Panc1 (cell line): ENCODE measurements at regions not wholly inside any gene's neighbourhood (a gene's known extent, or its start where the extent isn't known, plus 50 kb on each side); places are given as distances from the start of the nearest gene placed in this dataset.

ENCODE experiments used
- ATAC-seq: fragments of 200-7000 bp; cut with Tn5 transposase; 2 replicates; pipeline ENCODE4 v1.9.1; 2020; ENCODE audit warnings: mild to moderate bottlenecking, moderate library complexity
- BruUV-seq: library from RNA; stranded (reverse); fragments of 400-500 nt; replicated peaks from 2 replicates; lab custom pipeline; 2021; lab: Mats Ljungman, UMichigan
- CTCF ChIA-PET: fragments of 300-600 bp; sonication (Branson Sonifier 250); formaldehyde crosslinking; loops from one replicate; lab custom pipeline; 2022; ENCODE audit warnings: antibody characterized with exemption; lab: Charles Lee
- POLR2A ChIA-PET: fragments of 300-600 bp; sonication (Branson Sonifier 250); formaldehyde crosslinking; loops from one replicate; lab custom pipeline; 2022; ENCODE audit warnings: antibody characterized with exemption; lab: Charles Lee
- DNase-seq: peaks from one replicate; pipeline ENCODE4 v3.0.0-alpha.2; 2010; ENCODE audit warnings: low read depth, low spot score
- H3K27ac ChIP-seq: 2 replicates; pipeline ENCODE4 v1.5.1; 2011; ENCODE audit warnings: mild to moderate bottlenecking, low read length, inconsistent platforms
- H3K27me3 ChIP-seq: fragments of 200-500 bp; sonication (Bioruptor generic); 2 replicates; pipeline ENCODE4 v1.6.0; 2014; ENCODE audit warnings: low read length, inconsistent platforms; ENCODE audit not compliant: control insufficient read depth, insufficient read depth
- H3K36me3 ChIP-seq: fragments of 200-500 bp; sonication (Bioruptor generic); 2 replicates; pipeline ENCODE4 v1.5.1; 2014; ENCODE audit warnings: inconsistent platforms, mild to moderate bottlenecking, low read length, moderate library complexity; ENCODE audit not compliant: control insufficient read depth, insufficient read depth
- H3K4me1 ChIP-seq: 2 replicates; pipeline ENCODE4 v1.5.1; 2011; ENCODE audit warnings: inconsistent platforms, mild to moderate bottlenecking, low read length, moderate library complexity; ENCODE audit not compliant: control insufficient read depth, insufficient read depth
- H3K4me3 ChIP-seq, 2 experiments: 2 replicates each; pipeline ENCODE4 v1.5.1; 2011 to 2012; ENCODE audit warnings: low read depth in 2 of 2, low read length in 2 of 2, mild to moderate bottlenecking in 2 of 2, inconsistent platforms in 1 of 2, moderate library complexity in 1 of 2
- H3K9me3 ChIP-seq: fragments of 200-500 bp; sonication (Bioruptor generic); 2 replicates; pipeline ENCODE4 v1.5.1; 2014; ENCODE audit warnings: low read depth, mild to moderate bottlenecking, inconsistent platforms, low read length, moderate library complexity; ENCODE audit not compliant: control insufficient read depth, insufficient read depth
- POLR2AphosphoS5 ChIP-seq: IDR thresholded peaks from 2 replicates; pipeline ENCODE4 v1.6.1; 2012; ENCODE audit warnings: mild to moderate bottlenecking, low read depth, low read length, moderate library complexity
- SIN3A ChIP-seq: IDR thresholded peaks from 2 replicates; pipeline ENCODE4 v1.6.1; 2012; ENCODE audit warnings: low read depth, mild to moderate bottlenecking, low read length, moderate library complexity, borderline replicate concordance; ENCODE audit not compliant: insufficient read depth
- TCF7L2 ChIP-seq: IDR thresholded peaks from 2 replicates; pipeline ENCODE4 v1.6.1; 2011; ENCODE audit warnings: mild to moderate bottlenecking, low read depth, low read length, inconsistent platforms
- in situ Hi-C: cut with HindIII; loops from 2 replicates; pipeline ENCODE4 v1.10.0; 2016; ENCODE audit warnings: low sequenced_read_pairs, low pct_unique_long_range_greater_than_20kb
- intact Hi-C: fragments of 100-400 bp; cut with micrococcal nuclease; formaldehyde crosslinking; loops from one replicate; pipeline ENCODE4 v1.10.0; 2022; ENCODE audit not compliant: unreplicated experiment
- TF ChIP-seq, protein P1 (sequence below), 2 experiments: IDR thresholded peaks; 2 replicates each; pipeline ENCODE4 v1.6.1; 2011 to 2012; ENCODE audit warnings: low read depth in 2 of 2, control low read depth in 1 of 2, low read length in 1 of 2, mild to moderate bottlenecking in 1 of 2, moderate library complexity in 1 of 2; ENCODE audit not compliant: insufficient read depth in 1 of 2
- TF ChIP-seq, protein P2 (sequence below): fragments of 450-650 bp; IDR thresholded peaks from 2 replicates; pipeline ENCODE4 v1.5.1; 2017; ENCODE audit warnings: mild to moderate bottlenecking

DNA sequence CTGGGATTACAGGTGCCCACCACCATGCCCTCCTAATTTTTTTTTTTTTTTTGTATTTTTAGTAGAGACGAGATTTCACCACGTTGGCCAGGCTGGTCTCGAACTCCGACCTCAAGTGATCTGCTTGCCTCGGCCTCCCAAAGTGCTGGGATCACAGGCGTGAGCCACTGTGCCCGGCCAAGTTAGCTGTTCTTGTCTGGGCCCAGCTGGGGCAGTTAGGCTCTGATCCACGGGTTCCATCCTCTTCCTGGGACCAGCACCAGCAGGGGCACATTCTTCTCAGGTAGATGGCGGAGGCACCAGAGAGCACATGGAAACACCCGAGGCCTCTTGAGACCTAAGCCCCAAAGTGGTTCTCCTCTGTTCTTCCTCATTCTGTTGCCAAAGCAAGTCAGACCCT lies 281.6 kb downstream of the PBX3 start:
- in situ Hi-C loops (no loop called here), intact Hi-C loops (no loop called here)
- no TSS peak for BruUV-seq
- Histone ChIP-seq H3K36me3 (no peaks in the 10 kb centered on the region), H3K4me1 (no peaks in the 10 kb centered on the region), H3K27me3 (no peaks in the 10 kb centered on the region), H3K4me3 (no peak overlapping the region), H3K9me3 (no peaks in the 10 kb centered on the region), H3K27ac (no peak overlapping the region)
- no peak for DNase-seq
- TF ChIP-seq TCF7L2 (no peak), SIN3A (no peak), POLR2AphosphoS5 (no peak)
- TF ChIP-seq, protein P1, sequence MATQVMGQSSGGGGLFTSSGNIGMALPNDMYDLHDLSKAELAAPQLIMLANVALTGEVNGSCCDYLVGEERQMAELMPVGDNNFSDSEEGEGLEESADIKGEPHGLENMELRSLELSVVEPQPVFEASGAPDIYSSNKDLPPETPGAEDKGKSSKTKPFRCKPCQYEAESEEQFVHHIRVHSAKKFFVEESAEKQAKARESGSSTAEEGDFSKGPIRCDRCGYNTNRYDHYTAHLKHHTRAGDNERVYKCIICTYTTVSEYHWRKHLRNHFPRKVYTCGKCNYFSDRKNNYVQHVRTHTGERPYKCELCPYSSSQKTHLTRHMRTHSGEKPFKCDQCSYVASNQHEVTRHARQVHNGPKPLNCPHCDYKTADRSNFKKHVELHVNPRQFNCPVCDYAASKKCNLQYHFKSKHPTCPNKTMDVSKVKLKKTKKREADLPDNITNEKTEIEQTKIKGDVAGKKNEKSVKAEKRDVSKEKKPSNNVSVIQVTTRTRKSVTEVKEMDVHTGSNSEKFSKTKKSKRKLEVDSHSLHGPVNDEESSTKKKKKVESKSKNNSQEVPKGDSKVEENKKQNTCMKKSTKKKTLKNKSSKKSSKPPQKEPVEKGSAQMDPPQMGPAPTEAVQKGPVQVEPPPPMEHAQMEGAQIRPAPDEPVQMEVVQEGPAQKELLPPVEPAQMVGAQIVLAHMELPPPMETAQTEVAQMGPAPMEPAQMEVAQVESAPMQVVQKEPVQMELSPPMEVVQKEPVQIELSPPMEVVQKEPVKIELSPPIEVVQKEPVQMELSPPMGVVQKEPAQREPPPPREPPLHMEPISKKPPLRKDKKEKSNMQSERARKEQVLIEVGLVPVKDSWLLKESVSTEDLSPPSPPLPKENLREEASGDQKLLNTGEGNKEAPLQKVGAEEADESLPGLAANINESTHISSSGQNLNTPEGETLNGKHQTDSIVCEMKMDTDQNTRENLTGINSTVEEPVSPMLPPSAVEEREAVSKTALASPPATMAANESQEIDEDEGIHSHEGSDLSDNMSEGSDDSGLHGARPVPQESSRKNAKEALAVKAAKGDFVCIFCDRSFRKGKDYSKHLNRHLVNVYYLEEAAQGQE (IDR thresholded peaks at IDR 0.05; ENCODE audit: insufficient read depth in 1 of 2, low read depth in 2 of 2, low read length in 1 of 2): no peak
- TF ChIP-seq, protein P2, sequence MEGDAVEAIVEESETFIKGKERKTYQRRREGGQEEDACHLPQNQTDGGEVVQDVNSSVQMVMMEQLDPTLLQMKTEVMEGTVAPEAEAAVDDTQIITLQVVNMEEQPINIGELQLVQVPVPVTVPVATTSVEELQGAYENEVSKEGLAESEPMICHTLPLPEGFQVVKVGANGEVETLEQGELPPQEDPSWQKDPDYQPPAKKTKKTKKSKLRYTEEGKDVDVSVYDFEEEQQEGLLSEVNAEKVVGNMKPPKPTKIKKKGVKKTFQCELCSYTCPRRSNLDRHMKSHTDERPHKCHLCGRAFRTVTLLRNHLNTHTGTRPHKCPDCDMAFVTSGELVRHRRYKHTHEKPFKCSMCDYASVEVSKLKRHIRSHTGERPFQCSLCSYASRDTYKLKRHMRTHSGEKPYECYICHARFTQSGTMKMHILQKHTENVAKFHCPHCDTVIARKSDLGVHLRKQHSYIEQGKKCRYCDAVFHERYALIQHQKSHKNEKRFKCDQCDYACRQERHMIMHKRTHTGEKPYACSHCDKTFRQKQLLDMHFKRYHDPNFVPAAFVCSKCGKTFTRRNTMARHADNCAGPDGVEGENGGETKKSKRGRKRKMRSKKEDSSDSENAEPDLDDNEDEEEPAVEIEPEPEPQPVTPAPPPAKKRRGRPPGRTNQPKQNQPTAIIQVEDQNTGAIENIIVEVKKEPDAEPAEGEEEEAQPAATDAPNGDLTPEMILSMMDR: no peak
- ATAC-seq: no peak
- POLR2A ChIA-PET: interaction anchor here (0.6 kb wide), 1 partner anchor 19 kb away, joined by 3 read pairs; no protein-coding TSS in a partner anchor
- CTCF ChIA-PET: no interaction called here

DNA sequence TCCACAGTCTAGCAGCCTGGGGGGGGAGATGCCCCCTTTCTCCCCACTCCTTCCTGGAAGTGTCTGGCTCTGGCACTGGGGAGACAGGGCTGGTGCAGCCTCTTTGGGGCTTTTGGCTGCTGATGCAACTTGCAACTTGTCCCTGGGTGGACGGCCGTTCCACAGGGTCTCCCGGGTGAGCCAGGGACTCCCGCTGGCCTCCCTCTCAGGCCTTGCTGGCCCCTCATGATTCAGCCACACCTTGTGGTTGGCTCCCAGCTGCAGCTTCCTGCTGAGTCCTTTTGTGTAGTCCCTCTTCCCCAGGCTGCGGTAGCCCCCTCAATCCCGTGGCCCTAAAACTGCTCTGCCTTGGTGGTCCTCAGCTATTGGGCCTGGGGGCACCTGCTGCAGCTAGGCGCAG lies 283.5 kb downstream of the PBX3 start:
- Histone ChIP-seq H3K4me1 (no peaks in the 10 kb centered on the region), H3K9me3 (no peaks in the 10 kb centered on the region), H3K36me3 (no peaks in the 10 kb centered on the region), H3K27ac (no peak overlapping the region), H3K4me3 (no peak overlapping the region), H3K27me3 (no peaks in the 10 kb centered on the region)
- BruUV-seq: no TSS peak
- no peak for ATAC-seq
- ChIA-PET POLR2A (no interaction called here), CTCF (no interaction called here)
- intact Hi-C loops: no loop called here
- in situ Hi-C loops: no loop called here
- no peak for DNase-seq
- TF ChIP-seq, protein P1 (IDR thresholded peaks at IDR 0.05; ENCODE audit: insufficient read depth in 1 of 2, low read depth in 2 of 2, low read length in 1 of 2): no peak
- TF ChIP-seq TCF7L2 (no peak), SIN3A (no peak), POLR2AphosphoS5 (no peak)
- TF ChIP-seq, protein P2: no peak
